ENCODE measurements at regions not wholly inside any gene's neighbourhood (a gene's known extent, or its start where the extent isn't known, plus 50 kb on each side); places are given as distances from the start of the nearest gene placed in this dataset.

- ChIA-PET CTCF (no interaction called here), POLR2A (no interaction called here)
- no peak for DNase-seq (ENCODE audit: low read depth, low spot score)
- no peak for TF ChIP-seq CTCF (IDR thresholded peaks at IDR 0.05; ENCODE audit: insufficient read depth, low read length, missing control alignments)
- no peak overlapping the region for H3K4me3 ChIP-seq (ENCODE audit: low read depth, low read length)
These were observed 103.2 kb upstream of the ESRRB start for GRCh38 chr14:76272774-76273173.

- no peak for DNase-seq (ENCODE audit: low read depth, low spot score)
- POLR2A ChIA-PET = no interaction called here
- no peak for TF ChIP-seq CTCF (IDR thresholded peaks at IDR 0.05; ENCODE audit: insufficient read depth, low read length, missing control alignments)
- CTCF ChIA-PET = no interaction called here
- H3K4me3 ChIP-seq (ENCODE audit: low read depth, low read length) = no peak overlapping the region
These were observed 102.6 kb upstream of the ESRRB start for GRCh38 chr14:76273346-76273745.

DNA sequence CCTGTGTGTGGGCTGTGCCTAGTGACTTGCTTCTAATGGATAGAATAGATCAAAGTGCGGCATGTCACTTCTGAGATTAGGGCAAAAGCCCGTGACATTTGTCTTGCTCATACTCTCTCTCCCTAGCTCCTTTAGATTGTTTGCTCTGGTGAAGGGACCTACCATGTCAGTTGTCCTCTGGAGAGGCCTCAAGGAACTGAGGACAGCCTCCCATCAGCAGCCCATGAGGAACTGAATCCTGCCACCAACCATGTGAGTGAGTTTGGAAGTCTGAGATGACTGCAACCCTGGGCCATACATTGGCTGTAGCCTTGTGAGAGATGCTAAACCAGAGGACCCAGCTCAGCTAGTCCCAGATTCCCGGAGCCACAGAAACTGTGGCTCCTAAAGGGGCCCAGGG, 101.6 kb upstream of the ESRRB start:
- no peak overlapping the region for H3K4me3 ChIP-seq (ENCODE audit: low read depth, low read length)
- DNase-seq (ENCODE audit: low read depth, low spot score) = no peak
- no peak for TF ChIP-seq CTCF (IDR thresholded peaks at IDR 0.05; ENCODE audit: insufficient read depth, low read length, missing control alignments)
- POLR2A ChIA-PET = no interaction called here
- CTCF ChIA-PET = no interaction called here

DNA sequence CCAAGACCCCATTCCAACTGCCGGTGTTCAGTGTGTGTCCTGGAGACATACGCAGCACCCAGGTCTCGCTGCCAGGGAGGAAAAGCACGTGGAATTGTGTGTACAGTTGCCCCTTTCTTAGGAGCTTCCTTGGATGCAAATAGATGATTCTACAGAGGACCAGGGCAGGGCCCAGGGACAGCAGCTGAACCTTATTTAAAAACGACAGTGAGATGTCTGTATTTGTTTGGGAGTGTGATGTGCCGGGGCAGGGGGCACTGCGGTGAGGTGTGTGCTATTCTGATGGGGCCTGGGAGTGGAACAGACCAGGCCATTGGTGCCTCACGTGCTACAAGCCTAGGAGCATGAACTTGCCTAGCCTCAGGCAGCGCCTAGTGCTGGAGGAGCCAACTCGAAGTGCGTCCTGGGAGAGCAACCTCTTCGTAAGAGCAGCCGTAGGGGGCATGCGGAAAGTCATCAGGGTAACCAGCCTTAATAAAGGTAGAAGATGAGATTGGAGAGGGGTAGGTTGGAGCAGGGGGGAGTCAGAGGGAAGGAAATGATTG, 98.3 kb upstream of the ESRRB start:
- no peak for DNase-seq (ENCODE audit: low read depth, low spot score)
- no peak overlapping the region for H3K4me3 ChIP-seq (ENCODE audit: low read depth, low read length)
- no peak for TF ChIP-seq CTCF (IDR thresholded peaks at IDR 0.05; ENCODE audit: insufficient read depth, low read length, missing control alignments)
- ChIA-PET CTCF (no interaction called here), POLR2A (no interaction called here)

DNA sequence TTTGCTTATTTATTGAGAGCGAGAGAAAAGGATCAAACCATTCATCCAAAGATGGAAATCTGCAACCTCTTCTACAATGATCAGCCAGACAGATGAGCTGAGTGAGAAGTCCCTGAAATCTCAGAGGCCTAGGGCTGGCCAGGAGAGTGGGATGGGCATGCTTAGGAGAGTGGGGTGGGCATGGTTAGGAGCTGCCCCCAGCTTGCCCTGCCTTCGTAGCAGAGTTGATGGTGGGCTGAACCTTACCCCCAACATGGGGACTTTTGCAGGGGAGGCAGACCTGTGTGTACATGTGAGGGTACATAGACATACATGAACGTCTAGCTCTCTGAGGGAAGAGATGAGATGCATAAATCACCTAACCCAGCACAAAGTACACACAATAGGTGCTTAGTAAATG, 95.7 kb upstream of the ESRRB start:
- TF ChIP-seq CTCF (IDR thresholded peaks at IDR 0.05; ENCODE audit: insufficient read depth, low read length, missing control alignments) = no peak
- POLR2A ChIA-PET = no interaction called here
- H3K4me3 ChIP-seq (ENCODE audit: low read depth, low read length) = no peak overlapping the region
- no peak for DNase-seq (ENCODE audit: low read depth, low spot score)
- CTCF ChIA-PET = no interaction called here

- ChIA-PET CTCF (no interaction called here), POLR2A (no interaction called here)
- no peak for DNase-seq (ENCODE audit: low read depth, low spot score)
- H3K4me3 ChIP-seq (ENCODE audit: low read depth, low read length) = no peak overlapping the region
- TF ChIP-seq CTCF (IDR thresholded peaks at IDR 0.05; ENCODE audit: insufficient read depth, low read length, missing control alignments) = no peak
These were observed 93.4 kb upstream of the ESRRB start for GRCh38 chr14:76282581-76282980.
